SK-N-DZ (cell line): ENCODE measurements at regions not wholly inside any gene's neighbourhood (a gene's known extent, or its start where the extent isn't known, plus 50 kb on each side); places are given as distances from the start of the nearest gene placed in this dataset.
A peak's percentile ranks its signal among the peaks of the same experiment; 100 is the strongest.

Source experiments
- DNase-seq: peaks from one replicate; pipeline ENCODE4 v3.0.0-alpha.2; 2015; ENCODE audit warnings: low spot score

GRCh38 chr3:127088511-127089351, 104.2 kb upstream of the PRR23E start:
- DNase-seq = no peak

- no peak for DNase-seq
These were observed 103.3 kb upstream of the PRR23E start for GRCh38 chr3:127089486-127090145.

GRCh38 chr3:127090218-127091160, 102.4 kb upstream of the PRR23E start:
- DNase-seq = no peak

GRCh38 chr3:127091376-127091775, 101.6 kb upstream of the PRR23E start:
- DNase-seq = no peak

- no peak for DNase-seq
These were observed 100.6 kb upstream of the PRR23E start for GRCh38 chr3:127092368-127092767.

- DNase-seq = no peak
These were observed 100.2 kb upstream of the PRR23E start for GRCh38 chr3:127092776-127093175.

GRCh38 chr3:127093312-127093711, 99.6 kb upstream of the PRR23E start:
- DNase-seq = no peak

- no peak for DNase-seq
These were observed 97.2 kb upstream of the PRR23E start for GRCh38 chr3:127095774-127096173.

- DNase-seq = no peak
These were observed 96.5 kb upstream of the PRR23E start for GRCh38 chr3:127096256-127097071.

GRCh38 chr3:127097072-127097405, 95.9 kb upstream of the PRR23E start:
- DNase-seq = peak; percentile 65

- DNase-seq = no peak
These were observed 95.5 kb upstream of the PRR23E start for GRCh38 chr3:127097481-127097880.

GRCh38 chr3:127099982-127100381, 92.9 kb upstream of the PRR23E start:
- DNase-seq = no peak

GRCh38 chr3:127100459-127101410, 92.2 kb upstream of the PRR23E start:
- no peak for DNase-seq

GRCh38 chr3:127101411-127102187, 91.3 kb upstream of the PRR23E start:
- no peak for DNase-seq

GRCh38 chr3:127102188-127102520, 90.8 kb upstream of the PRR23E start:
- DNase-seq = no peak

- no peak for DNase-seq
These were observed 90.3 kb upstream of the PRR23E start for GRCh38 chr3:127102587-127102986.

GRCh38 chr3:127103080-127103479, 89.9 kb upstream of the PRR23E start:
- no peak for DNase-seq

GRCh38 chr3:127104586-127104985, 88.3 kb upstream of the PRR23E start:
- DNase-seq = no peak

GRCh38 chr3:127105587-127105986, 87.3 kb upstream of the PRR23E start:
- no peak for DNase-seq
